ENCODE measurements at regions not wholly inside any gene's neighbourhood (a gene's known extent, or its start where the extent isn't known, plus 50 kb on each side); places are given as distances from the start of the nearest gene placed in this dataset.

DNA sequence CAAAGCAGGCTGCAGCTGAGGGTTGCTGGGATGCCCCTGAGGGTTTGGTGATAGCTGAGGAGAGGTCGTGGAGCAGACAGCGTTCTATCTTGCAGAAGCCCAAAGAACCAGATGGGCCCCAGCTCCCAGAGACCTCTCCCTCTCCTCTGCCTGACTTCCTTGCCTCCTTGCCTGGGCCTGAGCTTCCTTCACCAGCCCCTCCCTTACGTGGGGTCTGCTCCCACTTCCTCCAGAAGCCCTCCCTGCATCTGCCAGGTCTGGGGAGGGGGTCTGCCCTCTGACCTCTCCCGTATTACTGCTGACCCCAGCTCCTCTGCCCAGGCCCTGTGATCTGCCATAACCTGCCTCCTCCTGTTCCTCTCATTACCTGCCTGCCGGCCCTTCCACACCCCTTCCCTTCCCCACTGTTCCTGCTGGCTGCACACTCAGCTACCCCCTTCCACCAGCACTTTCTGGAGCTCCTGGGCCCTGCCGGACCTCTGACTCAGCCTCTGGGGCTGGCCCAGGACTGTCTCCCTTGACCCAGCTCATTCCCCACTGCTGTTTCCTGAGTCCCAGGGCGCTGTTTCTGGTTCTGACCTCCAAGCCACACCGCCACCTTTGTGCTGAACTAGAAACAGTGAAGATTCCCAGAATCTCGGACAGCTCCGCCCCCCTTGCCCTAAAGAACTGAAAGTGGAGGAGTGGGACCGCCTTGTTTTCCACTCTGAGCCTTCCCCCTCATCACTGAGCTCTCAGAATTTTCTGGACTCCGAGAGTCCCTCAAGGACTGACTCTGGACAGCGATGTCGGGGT lies 237.7 kb upstream of the C1orf174 start:
- no peak for DNase-seq (ENCODE audit: low read depth in 2 of 2)

DNA sequence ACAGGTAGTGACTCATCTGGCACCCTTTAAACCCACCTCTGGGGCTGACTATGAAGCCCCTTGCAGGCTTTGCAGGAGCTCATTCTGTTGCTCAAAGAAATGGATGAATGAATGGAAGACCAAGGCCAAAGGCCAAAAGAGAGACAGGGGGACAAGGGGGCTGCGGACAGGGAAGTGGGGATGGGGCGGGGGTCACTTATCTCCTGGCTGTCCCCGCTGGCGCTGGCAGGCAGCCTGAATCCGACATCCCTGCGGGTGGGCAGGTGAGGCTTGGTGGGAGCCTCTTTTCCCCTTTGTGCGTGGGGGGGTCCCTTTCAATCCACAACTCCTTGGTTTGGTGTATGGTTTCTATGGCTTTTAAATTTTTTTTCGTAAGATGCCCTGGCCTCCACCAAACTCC lies 239.6 kb upstream of the C1orf174 start:
- DNase-seq (ENCODE audit: low read depth in 2 of 2), result no peak

- DNase-seq (ENCODE audit: low read depth in 2 of 2), result no peak
These were observed 240.2 kb upstream of the C1orf174 start for GRCh38 chr1:4140241-4140640.

DNA sequence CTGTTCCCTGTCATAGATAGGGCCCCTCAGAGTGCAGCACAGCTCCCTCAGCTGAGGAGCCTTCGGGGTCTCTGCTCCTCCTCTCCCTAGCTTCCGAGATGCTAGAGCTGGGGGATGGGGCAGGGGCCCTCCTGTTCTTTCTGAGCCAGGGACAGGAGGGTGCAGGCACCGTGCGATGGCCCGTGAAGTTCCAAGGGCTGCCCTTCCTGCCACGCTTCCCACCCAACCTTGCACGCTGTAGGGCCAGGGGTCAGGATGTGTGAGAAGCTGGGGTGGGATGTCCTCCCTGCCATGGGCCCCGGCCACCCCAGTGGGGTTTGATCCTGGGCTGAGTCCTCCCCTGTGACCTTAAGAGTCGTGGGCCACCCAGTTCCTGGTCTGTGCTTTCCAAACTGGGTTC lies 240.7 kb upstream of the C1orf174 start:
- DNase-seq (ENCODE audit: low read depth in 2 of 2), result no peak

GRCh38 chr1:4144349-4144971 lies 244.4 kb upstream of the C1orf174 start:
- no peak for DNase-seq (ENCODE audit: low read depth in 2 of 2)

GRCh38 chr1:4146101-4146500 lies 246.0 kb upstream of the C1orf174 start:
- DNase-seq (ENCODE audit: low read depth in 2 of 2), result no peak

GRCh38 chr1:4146614-4147013 lies 246.5 kb upstream of the C1orf174 start:
- no peak for DNase-seq (ENCODE audit: low read depth in 2 of 2)

DNA sequence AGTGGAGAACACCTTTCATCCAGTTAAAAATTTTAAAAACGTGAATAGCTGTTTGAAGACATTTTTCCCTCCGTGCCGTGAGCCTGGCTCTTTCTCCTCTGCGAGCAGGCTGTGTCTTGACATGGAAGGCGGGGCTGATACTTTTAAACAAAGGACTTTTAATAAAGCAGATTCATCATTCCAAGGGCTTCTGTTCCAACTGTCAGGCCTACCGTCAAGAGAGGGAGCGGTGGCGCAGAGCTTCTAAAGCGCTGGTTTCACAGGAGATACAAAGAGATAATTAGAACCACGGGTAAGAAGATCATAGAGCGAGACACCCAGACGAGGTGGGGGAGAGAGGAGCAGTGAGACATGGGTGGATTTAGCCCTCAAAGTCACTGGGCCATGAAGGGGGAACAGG lies 247.4 kb upstream of the C1orf174 start:
- no peak for DNase-seq (ENCODE audit: low read depth in 2 of 2)

DNA sequence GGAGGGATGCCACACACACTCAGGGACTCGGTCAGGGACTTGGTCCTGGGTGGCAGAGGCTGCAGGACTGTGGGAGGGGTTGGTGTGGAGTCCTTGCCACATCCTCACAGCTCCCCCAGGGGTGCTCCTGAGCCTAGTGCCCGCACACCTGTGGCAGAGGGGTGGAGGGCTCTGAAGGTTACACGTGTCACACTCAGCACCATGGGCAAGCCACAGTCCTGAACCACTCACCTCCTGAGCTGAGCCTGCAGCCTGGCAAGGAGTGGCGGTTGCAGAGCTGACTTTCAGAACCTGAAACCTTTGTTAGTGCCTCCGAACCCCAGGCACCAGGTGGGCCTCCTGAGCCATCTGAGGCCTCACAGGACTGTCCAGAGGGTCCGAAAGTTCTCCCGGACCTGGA lies 249.2 kb upstream of the C1orf174 start:
- DNase-seq (ENCODE audit: low read depth in 2 of 2), result no peak

DNA sequence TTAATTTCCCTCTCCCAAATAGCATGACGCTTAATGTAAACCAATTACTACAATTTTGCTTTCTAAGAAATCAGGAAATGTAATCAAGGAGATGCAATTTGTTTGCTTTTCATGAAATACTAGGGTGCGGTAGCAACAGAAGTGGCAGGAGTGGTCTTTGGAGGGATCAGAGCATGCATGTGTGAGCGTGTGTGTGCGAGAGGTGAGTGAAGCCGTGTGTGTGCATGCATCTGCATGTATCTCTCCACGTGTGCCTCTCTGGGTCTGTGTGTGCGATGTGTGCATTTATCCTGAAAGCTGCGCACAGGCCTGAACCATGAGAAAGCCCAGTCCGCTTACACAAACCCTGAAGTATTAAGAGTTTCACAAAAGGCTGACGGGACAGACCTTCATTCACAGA lies 249.8 kb upstream of the C1orf174 start:
- no peak for DNase-seq (ENCODE audit: low read depth in 2 of 2)

DNA sequence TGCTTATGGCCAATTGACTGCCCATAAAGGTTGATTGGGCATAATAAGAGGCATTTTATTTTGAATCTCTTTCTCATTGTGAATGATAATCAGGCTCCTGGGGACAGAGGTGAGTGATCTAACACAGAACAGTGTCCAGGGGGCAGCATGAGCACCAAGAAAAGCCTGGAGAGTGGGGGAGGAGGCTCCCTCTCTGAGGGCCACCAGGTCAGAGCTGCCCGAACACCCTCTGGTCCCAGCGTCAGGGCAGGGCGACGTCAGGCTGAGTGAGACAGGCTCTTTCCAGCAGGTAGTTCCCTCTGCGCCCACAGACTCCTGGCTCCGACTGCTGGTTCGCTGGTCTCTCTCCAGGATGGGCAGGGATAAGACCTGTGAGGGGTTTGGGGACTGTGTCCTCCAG lies 250.2 kb upstream of the C1orf174 start:
- DNase-seq (ENCODE audit: low read depth in 2 of 2), result no peak

- DNase-seq (ENCODE audit: low read depth in 2 of 2), result no peak
These were observed 252.2 kb upstream of the C1orf174 start for GRCh38 chr1:4152266-4152665.

GRCh38 chr1:4153571-4153970 lies 253.5 kb upstream of the C1orf174 start:
- DNase-seq (ENCODE audit: low read depth in 2 of 2), result no peak

- no peak for DNase-seq (ENCODE audit: low read depth in 2 of 2)
These were observed 256.3 kb upstream of the C1orf174 start for GRCh38 chr1:4156241-4156973.

- no peak for DNase-seq (ENCODE audit: low read depth in 2 of 2)
These were observed 260.1 kb upstream of the C1orf174 start for GRCh38 chr1:4160181-4160580.

DNA sequence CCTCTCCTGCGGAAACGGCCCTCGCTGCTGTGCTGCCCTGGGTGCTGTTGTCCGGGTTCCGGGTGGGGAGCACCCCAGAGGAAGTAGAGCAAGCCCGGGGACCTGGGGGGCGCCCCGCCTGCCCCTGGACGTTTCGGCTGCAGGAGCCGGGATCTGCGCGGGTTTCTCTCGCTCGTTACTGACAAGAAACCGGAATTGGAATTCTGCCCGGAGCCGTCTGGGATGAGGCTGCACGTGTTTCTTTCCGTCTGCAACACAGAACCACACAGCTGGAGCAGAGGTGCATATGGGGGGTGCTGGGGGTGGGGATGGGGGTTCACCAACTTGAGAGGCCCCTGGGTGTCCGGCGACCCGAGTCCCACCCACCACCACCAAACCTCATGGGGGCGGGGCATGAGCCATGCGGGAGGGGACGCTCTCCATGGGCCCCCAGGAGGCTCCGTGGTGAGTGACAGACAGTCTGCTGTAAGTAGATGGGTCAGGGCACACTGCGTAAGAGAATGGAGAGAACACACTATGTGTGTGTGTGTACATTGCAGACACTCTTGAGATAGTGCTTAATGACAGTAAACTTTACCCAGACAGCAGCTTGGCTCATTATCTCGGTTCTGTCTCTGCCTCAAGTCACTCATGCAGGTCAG lies 261.4 kb upstream of the C1orf174 start:
- no peak for DNase-seq (ENCODE audit: low read depth in 2 of 2)

DNA sequence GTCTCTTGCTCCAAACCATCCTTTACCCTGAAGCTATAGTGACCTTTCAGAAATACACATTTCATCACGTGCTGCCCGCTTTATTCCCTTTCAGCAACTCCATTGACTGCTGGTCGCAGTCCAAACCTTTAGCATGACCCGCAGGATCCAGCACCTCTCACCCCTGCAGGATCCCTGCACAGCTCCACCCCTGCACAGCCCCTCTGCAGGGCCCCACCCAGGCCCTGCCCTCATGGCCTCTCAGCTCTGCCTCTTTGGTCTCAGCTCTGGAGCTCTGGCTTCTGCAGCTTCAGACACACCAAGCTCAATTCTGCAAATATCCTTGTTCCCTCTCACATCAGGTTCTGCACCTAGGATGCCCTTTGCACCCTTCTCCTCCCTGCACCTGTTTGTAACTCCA lies 264.9 kb upstream of the C1orf174 start:
- DNase-seq (ENCODE audit: low read depth in 2 of 2), result no peak

DNA sequence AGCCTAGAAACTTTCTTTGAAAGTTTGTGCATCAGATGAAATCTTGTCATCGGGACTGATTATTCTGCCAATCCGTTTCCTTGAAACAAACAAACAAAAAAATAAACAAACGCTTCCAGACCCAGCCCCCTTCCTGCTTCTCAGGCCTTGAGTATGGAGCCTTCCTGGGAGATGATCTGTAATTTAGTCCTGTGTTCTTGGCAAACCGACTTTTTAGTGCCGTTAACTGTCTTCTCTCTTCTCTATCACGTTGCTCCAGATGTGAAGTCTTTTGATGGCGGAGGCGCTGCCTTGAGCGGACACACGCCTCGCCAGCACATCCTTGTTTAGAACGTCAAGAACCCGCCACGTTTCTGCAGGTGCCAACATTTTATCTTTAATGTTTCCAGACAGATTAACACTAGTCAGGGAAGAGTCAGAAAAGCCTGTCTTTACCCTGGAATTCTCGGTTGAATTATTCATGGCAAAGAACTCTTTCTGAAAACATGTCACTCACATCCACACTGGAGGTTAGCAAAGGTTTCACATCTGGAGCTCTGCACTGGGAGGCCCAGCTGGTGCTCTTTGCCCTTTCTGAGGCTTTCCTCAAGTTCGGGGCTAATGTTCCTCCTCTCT lies 265.7 kb upstream of the C1orf174 start:
- DNase-seq (ENCODE audit: low read depth in 2 of 2), result no peak

GRCh38 chr1:4166713-4167112 lies 266.6 kb upstream of the C1orf174 start:
- no peak for DNase-seq (ENCODE audit: low read depth in 2 of 2)

GRCh38 chr1:4169991-4170390 lies 269.9 kb upstream of the C1orf174 start:
- DNase-seq (ENCODE audit: low read depth in 2 of 2), result no peak

DNA sequence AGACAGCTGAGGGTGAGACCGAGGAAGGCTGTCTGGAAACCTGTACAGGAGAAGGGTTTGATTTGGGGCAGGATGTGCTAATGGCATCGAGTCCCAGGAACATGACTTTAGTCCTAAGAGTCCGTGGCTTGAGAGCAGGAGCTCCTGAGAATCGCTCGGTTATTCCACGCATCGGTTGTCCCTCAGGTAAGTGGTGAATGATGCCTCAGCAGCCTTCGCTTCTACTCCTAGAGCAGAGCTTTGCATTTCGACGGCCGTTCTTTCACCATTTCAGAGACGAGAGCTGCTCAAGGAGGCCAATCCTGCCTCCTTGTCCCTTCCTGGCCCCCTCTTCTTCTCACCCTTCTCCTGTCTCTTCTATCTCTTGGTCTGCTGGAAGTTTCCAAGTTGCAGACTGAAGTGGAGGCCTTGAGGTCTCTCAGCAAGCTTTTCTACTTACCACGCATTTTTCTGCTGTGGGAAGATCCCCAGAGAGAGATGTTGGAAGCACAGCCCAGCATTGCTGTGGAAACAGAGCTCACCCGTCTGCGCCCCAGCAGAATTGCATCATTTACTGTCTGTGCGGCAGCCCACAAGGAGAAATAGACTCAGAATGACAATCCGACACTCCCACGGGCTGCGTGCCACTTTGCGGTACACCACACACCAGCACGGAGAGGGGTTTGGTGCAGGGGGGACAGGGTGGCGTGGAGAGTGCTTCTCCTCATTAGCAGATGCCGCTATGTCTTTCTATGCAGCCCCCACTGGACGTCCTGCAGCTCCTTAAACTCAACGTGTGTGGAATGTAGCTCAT lies 270.7 kb upstream of the C1orf174 start:
- no peak for DNase-seq (ENCODE audit: low read depth in 2 of 2)

Measured in lung microvascular endothelial cell (primary cell).